ENCODE measurements at regions not wholly inside any gene's neighbourhood (a gene's known extent, or its start where the extent isn't known, plus 50 kb on each side); places are given as distances from the start of the nearest gene placed in this dataset.
"Not testable (repeated sequence)": the region's sequence is repeated elsewhere in the genome, so short reads cannot be mapped to it uniquely, and the experiment has no call there.

- Histone ChIP-seq H3K36me3 (replicated peaks; ENCODE audit: control insufficient read depth, insufficient read depth, low read length) (no peaks in the 10 kb centered on the region), H3K27me3 (ENCODE audit: control insufficient read depth, insufficient read depth, low read length) (no peaks in the 10 kb centered on the region), H3K4me3 (ENCODE audit: insufficient read depth, low read depth, low read length) (no peak overlapping the region)
- peak; percentile 9 for DNase-seq
Measured at GRCh38 chr18:1663879-1664705, 759.4 kb downstream of the ADCYAP1 start.

DNA sequence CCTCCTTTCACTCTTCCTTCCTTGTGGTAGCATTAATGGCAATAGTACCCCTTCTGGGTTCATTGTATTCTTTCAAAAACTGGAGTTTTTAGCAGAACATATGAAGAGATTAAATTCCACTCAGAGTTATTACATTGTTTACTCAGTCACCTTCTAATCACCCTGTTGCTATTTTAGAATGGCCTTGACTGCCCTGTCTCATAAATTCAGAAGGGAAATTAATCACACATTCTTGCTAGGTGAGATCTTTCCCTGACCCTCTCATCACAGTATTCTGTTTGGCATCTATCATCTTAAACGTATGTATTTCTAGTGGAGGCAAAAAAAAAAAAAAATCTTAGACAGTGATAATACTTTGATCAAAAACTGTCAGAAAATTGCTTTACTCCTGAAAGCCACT is 760.4 kb downstream of the ADCYAP1 start:
- H3K36me3 ChIP-seq (replicated peaks; ENCODE audit: control insufficient read depth, insufficient read depth, low read length), result no peaks in the 10 kb centered on the region
- DNase-seq, result no peak
- H3K27me3 ChIP-seq (ENCODE audit: control insufficient read depth, insufficient read depth, low read length), result no peaks in the 10 kb centered on the region
- H3K4me3 ChIP-seq (ENCODE audit: insufficient read depth, low read depth, low read length), result no peak overlapping the region

DNA sequence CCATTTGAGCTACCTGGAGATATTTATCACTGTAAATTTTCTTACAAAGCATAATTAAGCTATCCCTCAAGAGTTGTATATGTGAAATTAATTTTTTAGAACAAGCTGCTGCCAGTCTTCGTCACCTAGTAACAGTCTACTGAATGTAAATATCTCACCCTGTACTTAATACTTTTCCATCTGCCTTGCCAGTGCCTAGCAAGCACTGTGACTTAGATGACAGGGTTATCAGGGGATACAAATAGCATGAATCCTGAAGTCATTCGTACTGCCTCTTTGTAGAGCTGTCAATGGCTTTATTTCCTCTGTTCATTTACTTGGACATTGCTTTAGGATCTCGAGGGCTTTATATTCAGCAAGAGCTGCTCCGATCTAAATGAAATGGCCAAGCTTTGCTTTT is 763.6 kb downstream of the ADCYAP1 start:
- no peaks in the 10 kb centered on the region for H3K36me3 ChIP-seq (replicated peaks; ENCODE audit: control insufficient read depth, insufficient read depth, low read length)
- DNase-seq, result no peak
- H3K27me3 ChIP-seq (ENCODE audit: control insufficient read depth, insufficient read depth, low read length), result no peaks in the 10 kb centered on the region
- no peak overlapping the region for H3K4me3 ChIP-seq (ENCODE audit: insufficient read depth, low read depth, low read length)

DNA sequence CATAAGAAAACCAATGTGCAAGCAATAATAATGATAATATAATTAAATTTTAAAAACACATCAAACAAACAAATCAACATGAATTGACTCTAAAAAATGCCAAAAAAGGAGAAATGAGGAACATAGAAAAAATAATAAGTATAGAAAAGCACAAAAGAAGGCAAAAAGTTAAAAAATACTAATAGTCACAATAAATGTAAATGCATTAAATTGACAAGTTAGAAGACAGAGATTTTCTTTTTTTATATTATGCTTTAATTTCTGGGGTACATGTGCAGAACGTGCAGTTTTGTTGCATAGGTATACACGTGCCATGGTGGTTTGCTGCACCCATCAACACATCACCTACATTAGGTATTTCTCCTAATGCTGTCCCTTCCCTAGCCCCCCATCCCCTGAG is 767.0 kb downstream of the ADCYAP1 start:
- H3K27me3 ChIP-seq (ENCODE audit: control insufficient read depth, insufficient read depth, low read length); H3K4me3 ChIP-seq (ENCODE audit: insufficient read depth, low read depth, low read length); DNase-seq; H3K36me3 ChIP-seq (replicated peaks; ENCODE audit: control insufficient read depth, insufficient read depth, low read length): not testable (repeated sequence)

GRCh38 chr18:1676387-1676786 is 771.7 kb downstream of the ADCYAP1 start:
- no peaks in the 10 kb centered on the region for H3K27me3 ChIP-seq (ENCODE audit: control insufficient read depth, insufficient read depth, low read length)
- no peaks in the 10 kb centered on the region for H3K36me3 ChIP-seq (replicated peaks; ENCODE audit: control insufficient read depth, insufficient read depth, low read length)
- no peak for DNase-seq
- H3K4me3 ChIP-seq (ENCODE audit: insufficient read depth, low read depth, low read length), result no peak overlapping the region

- Histone ChIP-seq H3K27me3 (ENCODE audit: control insufficient read depth, insufficient read depth, low read length) (no peaks in the 10 kb centered on the region), H3K36me3 (replicated peaks; ENCODE audit: control insufficient read depth, insufficient read depth, low read length) (no peaks in the 10 kb centered on the region), H3K4me3 (ENCODE audit: insufficient read depth, low read depth, low read length) (no peak overlapping the region)
- no peak for DNase-seq
Measured at GRCh38 chr18:1680108-1680507, 775.4 kb downstream of the ADCYAP1 start.

GRCh38 chr18:1691863-1692262 is 787.2 kb downstream of the ADCYAP1 start:
- no peaks in the 10 kb centered on the region for H3K36me3 ChIP-seq (replicated peaks; ENCODE audit: control insufficient read depth, insufficient read depth, low read length)
- DNase-seq, result no peak
- no peaks in the 10 kb centered on the region for H3K27me3 ChIP-seq (ENCODE audit: control insufficient read depth, insufficient read depth, low read length)
- no peak overlapping the region for H3K4me3 ChIP-seq (ENCODE audit: insufficient read depth, low read depth, low read length)

DNA sequence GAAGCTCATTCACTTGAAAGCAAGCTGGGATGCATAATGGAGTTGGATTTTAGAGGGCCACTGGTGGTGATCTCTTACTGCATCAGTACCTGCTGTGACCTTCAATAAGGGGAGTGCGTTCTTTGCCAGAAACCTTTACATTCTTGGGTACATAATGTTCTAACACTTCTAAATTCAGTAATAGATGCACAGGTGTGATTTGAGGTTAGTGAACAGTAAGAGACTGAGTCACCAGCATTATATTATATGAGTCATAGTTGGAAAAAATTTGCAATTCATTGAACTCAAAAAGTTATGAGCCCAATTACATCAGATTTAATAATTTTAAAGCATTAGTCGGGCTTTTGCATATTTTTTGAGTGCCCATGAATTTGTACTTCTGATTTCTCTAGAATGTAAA is 803.3 kb downstream of the ADCYAP1 start:
- no peak for DNase-seq
- Histone ChIP-seq H3K27me3 (ENCODE audit: control insufficient read depth, insufficient read depth, low read length) (no peaks in the 10 kb centered on the region), H3K36me3 (replicated peaks; ENCODE audit: control insufficient read depth, insufficient read depth, low read length) (no peaks in the 10 kb centered on the region), H3K4me3 (ENCODE audit: insufficient read depth, low read depth, low read length) (no peak overlapping the region)

DNA sequence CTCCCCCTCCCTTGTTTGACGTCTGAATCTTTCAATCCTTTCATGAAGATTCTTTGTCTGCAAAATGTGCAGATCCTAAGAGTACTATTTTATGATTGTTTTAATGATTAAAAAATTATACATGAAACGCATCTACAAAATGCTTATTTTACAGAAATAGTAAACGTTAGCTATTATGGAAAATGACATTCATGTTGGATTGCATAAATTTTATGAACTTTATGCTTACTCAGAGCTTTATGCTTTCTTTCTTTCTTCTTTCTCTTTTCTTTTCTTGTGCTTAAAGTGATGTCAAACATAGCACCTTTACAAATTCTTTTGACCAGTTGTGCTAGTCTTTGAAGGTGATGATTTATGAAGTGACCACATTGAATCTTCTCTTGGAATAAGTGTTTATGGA is 805.4 kb downstream of the ADCYAP1 start:
- no peak for DNase-seq
- Histone ChIP-seq H3K36me3 (replicated peaks; ENCODE audit: control insufficient read depth, insufficient read depth, low read length) (no peaks in the 10 kb centered on the region), H3K27me3 (ENCODE audit: control insufficient read depth, insufficient read depth, low read length) (no peaks in the 10 kb centered on the region), H3K4me3 (ENCODE audit: insufficient read depth, low read depth, low read length) (no peak overlapping the region)

DNA sequence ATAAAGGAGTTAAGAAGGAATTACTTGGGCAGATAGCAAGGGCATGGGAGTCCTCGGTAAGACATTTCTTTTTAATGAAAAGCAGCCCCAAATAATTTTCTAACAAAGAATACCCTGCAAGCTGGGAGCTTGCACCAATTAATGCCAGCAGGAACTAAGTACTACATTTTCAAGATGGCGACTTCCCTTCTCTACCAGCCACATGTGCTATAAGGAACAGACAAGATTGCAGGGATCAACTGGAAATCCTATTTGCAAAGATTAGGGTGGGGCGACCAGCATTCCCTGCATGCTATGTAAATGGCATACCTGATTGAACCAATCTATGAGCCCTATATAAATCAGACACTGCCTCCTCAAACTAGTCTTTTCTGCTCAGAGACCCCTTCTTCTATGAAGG is 827.5 kb downstream of the ADCYAP1 start:
- H3K4me3 ChIP-seq (ENCODE audit: insufficient read depth, low read depth, low read length), result no peak overlapping the region
- DNase-seq, result no peak
- H3K27me3 ChIP-seq (ENCODE audit: control insufficient read depth, insufficient read depth, low read length), result no peaks in the 10 kb centered on the region
- no peaks in the 10 kb centered on the region for H3K36me3 ChIP-seq (replicated peaks; ENCODE audit: control insufficient read depth, insufficient read depth, low read length)

DNA sequence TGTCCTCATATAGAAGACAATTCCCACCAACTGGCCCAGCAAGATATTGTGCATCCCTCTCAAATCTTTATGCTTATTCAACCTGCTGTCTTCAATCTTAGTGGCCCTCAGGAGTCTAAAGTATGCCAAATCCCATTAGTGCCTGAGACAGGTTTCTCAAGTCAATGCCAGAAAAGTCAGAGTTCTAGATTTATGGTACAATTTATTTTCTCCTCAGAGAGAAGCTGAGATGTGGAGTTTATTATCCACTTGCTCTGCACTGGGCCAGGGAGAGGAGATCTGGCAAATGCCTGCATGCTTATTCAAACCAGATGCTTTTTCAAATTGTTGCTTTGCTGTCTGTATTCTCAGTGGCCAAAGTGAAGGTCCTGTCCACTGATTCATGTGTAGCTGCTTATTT is 825.2 kb downstream of the METTL4 start:
- no peak for DNase-seq
- Histone ChIP-seq H3K27me3 (ENCODE audit: control insufficient read depth, insufficient read depth, low read length) (no peaks in the 10 kb centered on the region), H3K36me3 (replicated peaks; ENCODE audit: control insufficient read depth, insufficient read depth, low read length) (no peaks in the 10 kb centered on the region), H3K4me3 (ENCODE audit: insufficient read depth, low read depth, low read length) (no peak overlapping the region)

DNA sequence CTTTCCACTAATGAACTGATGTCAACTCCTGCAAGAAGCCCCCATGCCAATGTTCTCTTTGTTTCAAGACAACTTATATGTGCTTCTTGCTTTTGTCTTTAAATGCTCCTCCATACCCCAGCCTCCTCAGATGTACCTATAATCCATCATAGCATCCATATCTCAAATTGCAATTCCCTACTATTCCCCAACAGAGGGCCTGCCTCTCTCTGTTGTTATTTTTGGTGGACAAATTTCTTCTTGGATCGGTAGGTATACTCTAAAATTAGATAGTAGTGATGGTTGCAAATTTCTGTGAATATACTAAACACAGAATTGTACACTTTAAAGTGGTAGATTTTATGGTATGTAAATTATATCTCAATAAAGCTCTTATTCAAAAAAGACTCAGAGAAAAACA is 820.1 kb downstream of the METTL4 start:
- Histone ChIP-seq H3K4me3 (ENCODE audit: insufficient read depth, low read depth, low read length) (no peak overlapping the region), H3K27me3 (ENCODE audit: control insufficient read depth, insufficient read depth, low read length) (no peaks in the 10 kb centered on the region), H3K36me3 (replicated peaks; ENCODE audit: control insufficient read depth, insufficient read depth, low read length) (no peaks in the 10 kb centered on the region)
- DNase-seq, result no peak

DNA sequence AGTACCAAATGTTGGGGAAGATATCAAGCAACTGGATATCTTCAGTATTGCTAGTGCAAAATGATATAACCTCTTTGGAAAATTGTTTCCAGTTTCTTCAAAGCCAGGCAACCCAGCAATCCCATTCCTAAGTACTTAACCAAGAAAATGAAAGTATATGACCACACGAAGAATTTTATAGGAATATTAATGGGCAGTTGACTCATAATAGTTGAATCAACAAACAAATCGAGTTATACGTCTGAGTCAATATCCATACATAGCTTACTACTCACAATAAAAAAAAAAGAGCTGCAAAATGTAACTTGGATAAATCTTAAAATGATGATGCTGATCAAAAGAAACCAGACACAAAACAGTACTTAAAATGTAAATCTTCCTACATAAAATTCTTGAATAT is 810.4 kb downstream of the METTL4 start:
- Histone ChIP-seq H3K4me3 (ENCODE audit: insufficient read depth, low read depth, low read length) (no peak overlapping the region), H3K36me3 (replicated peaks; ENCODE audit: control insufficient read depth, insufficient read depth, low read length) (no peaks in the 10 kb centered on the region), H3K27me3 (ENCODE audit: control insufficient read depth, insufficient read depth, low read length) (no peaks in the 10 kb centered on the region)
- DNase-seq, result no peak

DNA sequence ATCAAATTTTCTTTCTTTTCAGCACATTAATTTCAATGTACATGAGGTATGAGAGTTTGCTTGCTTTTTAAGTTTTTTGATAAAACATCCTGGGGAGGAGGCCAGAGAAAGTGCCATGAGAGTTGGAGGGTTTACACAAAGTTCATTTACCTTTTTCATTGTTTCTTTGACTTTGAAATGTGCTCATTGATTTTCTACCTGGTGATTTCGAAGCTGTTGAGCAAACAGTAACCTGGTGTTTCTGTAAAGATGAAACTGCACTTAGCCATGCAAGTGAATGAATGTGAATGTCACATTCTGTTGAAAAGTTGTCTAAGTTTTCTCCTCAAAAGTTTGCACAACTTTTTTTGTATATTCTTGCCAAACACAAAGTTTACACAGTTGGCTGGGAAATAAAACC is 797.0 kb downstream of the METTL4 start:
- H3K27me3 ChIP-seq (ENCODE audit: control insufficient read depth, insufficient read depth, low read length), result no peaks in the 10 kb centered on the region
- no peak overlapping the region for H3K4me3 ChIP-seq (ENCODE audit: insufficient read depth, low read depth, low read length)
- no peak for DNase-seq
- no peaks in the 10 kb centered on the region for H3K36me3 ChIP-seq (replicated peaks; ENCODE audit: control insufficient read depth, insufficient read depth, low read length)

DNA sequence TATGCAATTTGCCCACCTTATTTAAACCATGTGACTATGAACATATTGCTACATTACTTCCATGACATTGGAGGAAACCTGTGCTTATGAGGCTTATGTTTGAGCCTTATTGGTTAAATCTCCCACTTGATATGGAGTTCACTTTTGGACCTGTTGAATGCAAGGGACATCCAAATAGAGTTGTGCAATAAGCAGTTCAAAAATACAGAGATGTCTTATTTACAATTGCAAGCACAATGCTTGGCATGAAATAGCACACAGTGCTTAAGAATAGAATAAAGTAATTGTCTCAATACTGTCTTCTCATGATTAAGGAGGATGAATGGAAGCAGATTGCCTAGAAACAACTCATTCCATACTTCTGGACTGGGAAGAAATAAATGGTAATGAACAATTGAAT is 793.5 kb downstream of the METTL4 start:
- no peak for DNase-seq
- Histone ChIP-seq H3K36me3 (replicated peaks; ENCODE audit: control insufficient read depth, insufficient read depth, low read length) (no peaks in the 10 kb centered on the region), H3K4me3 (ENCODE audit: insufficient read depth, low read depth, low read length) (no peak overlapping the region), H3K27me3 (ENCODE audit: control insufficient read depth, insufficient read depth, low read length) (no peaks in the 10 kb centered on the region)

Measured in H7 (cell line).